Dermis blood vessel endothelial cell (primary cell): ENCODE measurements at regions not wholly inside any gene's neighbourhood (a gene's known extent, or its start where the extent isn't known, plus 50 kb on each side); places are given as distances from the start of the nearest gene placed in this dataset.

Source experiments
- DNase-seq: peaks from one replicate; pipeline ENCODE4 v3.0.0; 2010

DNA sequence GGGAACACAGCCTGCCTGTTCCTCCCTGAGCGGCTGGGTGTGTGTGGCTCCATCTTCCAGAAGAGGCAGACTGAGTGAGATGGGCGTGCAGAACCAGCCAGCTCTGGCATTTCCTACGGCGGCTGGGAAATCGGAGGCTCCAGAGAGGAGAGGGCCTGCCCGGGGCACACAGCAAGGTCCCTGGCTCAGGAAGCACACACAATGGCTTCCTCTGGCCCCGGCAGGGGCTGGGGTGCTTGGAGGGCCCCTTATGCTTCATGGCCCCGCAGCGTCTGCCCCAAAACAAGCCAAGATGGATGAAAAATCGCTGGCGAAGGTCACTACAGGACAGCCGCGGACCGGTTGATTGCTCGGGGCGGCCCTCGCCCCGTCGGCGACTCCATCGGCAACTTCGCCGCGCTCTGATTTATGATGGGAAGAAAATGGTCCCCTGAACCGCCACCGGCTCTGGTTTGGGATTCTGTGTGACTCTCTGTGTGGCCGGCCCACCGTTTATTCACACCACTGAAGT is 191.5 kb upstream of the C14orf180 start:
- DNase-seq = no peak

GRCh38 chr14:104388541-104389325 is 190.8 kb upstream of the C14orf180 start:
- DNase-seq = no peak

GRCh38 chr14:104389326-104390220 is 190.0 kb upstream of the C14orf180 start:
- no peak for DNase-seq

GRCh38 chr14:104390221-104390931 is 189.2 kb upstream of the C14orf180 start:
- no peak for DNase-seq

DNA sequence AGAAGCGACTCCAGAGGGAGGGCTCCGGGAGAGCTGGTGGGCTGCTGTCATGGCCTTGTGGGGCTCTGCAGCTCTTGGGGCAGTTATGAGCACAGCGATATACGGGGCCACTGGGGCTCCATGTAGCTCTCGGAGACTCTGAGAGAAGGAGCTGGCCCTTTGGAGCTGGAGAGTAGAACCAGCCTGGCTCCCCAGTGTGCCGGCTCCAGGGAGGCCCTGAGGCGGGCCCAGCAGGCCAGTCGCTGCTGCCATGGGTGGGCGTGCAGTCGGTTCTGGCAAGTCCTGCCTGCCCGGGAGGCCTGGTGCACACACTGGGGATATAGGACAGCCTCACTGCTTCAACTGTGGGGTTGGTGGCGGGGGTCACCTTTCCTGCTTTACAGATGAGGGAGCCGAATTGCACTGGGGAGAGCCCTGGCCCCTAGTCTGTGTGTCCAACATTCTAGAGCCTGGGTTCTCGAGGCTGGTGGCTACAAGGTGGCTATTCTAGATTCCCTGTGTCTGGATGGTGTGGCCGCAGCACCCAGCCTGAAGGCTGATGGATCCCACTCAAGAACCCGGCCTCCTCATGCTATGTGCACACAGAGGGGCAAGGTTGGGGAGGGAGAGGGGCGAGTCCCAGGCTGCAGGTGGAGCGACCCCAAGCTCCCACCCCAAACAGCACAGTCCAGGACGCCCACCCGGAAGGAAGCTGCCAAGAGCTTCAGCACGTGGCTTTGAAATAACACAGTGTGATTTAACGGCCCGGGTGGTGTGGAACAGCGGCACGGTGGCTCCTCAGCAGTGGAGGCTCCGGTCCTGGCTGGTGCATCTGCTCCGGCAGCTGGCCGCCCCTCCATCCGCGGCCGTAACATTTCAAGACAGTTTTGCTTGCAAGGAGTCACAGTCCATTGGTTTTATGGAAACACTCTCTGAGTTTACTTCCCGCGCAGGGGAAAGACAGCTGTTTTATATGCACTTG is 188.3 kb upstream of the C14orf180 start:
- no peak for DNase-seq

DNA sequence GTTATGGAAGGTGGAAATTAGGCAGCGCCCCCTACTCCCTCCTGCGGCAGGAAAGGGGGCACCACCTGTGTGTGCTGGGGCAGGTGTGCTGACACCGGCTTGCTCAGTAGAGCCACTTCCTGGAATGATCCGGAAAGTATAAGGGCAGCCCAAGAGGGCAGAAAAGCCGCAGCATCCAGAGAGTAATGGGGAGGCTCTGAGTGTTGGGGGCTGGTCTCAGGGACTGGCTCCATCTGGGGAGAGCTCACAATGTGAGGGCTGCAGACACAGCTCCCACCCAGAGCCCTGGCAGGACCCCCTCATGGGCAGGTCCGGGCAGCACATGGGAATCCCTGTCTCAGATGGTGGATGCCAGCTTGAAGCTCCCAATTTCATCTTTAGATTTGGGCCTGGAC is 187.6 kb upstream of the C14orf180 start:
- DNase-seq = no peak

GRCh38 chr14:104392396-104393198 is 187.0 kb upstream of the C14orf180 start:
- no peak for DNase-seq

DNA sequence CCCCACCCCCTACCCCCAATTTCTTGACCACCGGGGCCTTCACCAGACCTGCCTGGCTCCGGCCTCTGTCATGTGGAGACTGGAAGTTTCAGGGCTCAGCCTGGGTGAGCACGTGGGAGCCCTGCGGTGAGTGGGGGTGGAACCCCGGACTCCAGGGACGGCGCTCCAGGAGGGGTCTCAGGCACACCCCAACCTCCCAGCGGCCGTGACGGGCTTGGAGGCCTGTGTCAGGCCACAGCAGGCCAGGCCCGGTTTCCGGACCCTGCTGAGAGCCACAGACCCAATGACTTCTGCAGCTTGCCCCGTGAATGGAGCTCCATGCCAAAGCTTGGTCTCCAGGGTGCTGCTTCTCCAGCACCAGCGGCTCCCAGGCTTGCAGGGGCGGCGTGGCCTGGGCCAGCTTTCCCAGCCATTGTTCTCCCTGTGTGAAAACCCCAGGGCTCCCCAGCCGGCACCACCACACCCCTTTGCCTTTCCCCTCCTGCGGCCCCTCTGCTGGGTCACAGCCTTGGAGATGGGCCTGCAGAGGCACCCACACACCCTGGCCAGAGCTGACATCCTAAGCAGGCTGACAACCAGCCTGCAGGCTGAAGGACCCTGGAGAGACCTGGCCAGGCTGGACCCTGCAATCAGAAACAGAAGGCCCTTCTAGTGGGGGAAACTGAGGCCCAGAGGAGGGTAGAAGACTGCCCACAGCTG is 186.2 kb upstream of the C14orf180 start:
- no peak for DNase-seq

DNA sequence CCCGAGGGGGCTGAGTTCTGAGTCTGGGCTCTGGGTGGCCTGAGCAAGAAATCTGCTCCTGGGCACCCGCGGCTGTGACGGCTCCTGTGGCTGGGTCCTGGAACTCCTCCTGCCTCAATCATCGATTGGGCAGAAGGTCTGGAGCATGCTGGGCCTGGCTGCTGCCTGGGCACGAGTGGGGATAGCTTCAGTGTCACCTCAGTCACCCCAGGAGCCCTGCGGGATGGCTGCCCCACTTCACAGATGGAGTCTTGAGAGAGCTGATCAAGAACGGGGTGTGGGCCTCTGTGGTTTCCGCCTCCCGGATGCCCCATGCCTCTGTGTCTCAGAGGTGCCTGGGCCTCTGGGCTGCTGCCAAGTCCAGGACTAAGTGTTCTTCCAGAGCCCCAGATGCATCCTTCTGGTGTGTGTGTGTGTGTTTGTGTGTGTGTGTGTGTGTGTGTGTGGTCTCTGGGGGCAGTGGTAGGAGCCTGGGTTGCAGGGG is 185.6 kb upstream of the C14orf180 start:
- DNase-seq = peak; percentile 86

DNA sequence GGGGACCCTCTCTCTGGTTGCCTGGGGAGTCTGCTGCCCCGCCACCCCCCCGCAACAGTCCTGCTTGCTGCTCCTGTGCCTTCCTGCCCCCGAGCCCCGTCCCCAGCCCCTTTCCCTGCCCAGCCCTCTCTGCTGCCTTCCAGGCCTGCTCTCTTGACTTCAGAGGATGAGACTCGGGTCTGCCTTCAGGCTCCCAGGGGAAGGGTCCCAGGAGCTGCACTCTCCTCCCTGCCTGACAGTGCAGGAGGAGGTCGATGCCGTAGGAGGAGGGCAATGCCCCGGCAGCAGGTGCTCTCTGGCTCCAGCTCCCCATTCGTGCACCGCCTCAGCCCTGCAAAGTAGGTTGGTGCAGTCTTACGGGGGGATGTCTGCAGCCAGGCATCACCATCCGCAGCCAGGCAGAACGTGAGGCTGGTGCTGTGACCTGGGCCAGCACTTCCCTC is 185.1 kb upstream of the C14orf180 start:
- no peak for DNase-seq

DNA sequence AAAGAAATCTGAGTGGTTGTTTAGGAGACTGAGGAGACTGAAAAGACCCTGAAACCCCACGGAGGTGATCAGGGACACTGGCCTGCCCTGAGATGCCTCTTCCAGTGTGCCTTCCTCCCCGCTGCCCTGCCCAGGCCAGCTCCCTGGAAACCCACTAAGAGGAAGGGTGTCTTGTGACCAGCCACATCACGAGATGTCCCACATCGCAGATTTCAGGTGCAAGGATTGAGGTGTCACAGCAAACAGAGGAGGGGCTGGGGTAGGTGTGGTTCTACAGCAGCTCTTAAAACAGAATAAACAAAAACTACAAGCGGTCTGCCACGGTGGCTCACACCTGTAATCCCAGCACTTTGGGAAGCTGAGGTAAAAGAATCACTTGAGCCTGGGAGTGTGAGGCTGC is 184.3 kb upstream of the C14orf180 start:
- DNase-seq = no peak

GRCh38 chr14:104395941-104396681 is 183.5 kb upstream of the C14orf180 start:
- no peak for DNase-seq

DNA sequence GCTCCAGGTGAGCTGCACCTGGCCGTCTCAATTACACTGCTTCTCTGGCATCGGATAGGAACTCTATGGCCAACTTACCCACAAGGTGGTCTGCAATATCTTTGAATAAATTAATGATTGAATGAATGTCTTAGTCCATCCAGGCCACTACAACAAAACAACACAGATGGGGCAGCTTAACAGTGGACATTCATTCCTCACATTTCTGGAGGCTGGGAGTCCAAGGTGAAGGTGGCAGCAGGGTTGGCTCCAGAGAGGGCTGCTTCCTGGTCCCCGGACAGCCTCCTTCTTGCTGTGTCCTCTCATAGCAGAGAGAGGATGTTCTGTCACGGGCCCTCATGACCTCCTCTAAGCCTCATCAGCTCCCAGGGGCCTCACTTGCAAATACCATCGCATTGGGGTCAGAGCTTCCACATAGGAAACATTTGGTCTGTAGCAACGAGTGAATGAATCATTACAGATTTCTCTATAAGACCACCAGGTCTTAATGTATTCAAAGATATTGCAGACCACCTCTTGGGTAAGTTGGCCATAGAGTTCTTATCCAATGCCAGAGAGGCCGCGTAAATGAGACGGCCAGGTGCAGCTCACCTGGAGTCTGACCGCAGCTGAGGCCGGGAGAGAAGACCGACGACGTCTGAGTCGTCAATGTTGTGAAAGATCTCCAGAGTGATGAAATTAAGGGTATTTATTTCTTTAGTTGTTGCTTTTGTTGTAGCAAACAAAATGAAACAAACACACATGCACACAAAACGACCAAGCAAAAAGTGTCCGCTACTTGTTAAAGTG is 182.7 kb upstream of the C14orf180 start:
- no peak for DNase-seq

- no peak for DNase-seq
These were observed 181.6 kb upstream of the C14orf180 start for GRCh38 chr14:104397956-104398355.

- DNase-seq = no peak
These were observed 180.9 kb upstream of the C14orf180 start for GRCh38 chr14:104398656-104399055.

DNA sequence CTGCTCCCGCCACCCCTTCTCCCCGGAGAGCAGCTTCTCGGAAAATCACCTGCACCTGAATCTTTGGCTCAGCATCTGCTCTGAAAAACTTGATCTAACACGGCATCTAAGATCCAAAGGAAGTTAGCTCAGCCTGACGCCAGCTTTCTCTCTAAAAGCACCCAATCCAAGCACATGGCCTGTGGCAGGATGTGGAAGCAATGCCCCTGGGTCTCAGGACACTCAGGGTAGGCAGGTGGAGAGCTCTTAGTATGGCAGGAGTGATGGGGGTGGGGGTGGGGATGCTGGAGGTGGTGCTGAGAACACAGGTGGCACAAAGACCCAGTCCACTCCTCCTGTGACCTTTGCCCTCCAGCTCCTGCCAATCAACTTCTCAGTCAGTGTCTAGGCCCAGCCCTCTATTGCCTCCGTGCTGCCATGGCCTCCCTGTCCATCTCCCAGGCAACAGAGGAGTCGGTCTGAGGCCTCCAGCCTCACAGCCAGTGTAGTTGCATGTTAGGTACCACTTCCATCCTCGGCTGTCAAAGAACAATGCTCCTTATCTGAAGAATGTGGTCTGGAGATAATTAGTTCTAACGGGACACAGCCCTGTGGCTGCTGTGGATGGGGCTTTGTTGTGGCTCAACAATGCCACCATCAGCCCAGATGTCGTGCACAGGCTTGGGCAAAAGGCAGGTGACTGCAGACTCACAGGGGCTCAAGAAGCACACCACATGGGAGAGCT is 180.0 kb upstream of the C14orf180 start:
- DNase-seq = no peak

DNA sequence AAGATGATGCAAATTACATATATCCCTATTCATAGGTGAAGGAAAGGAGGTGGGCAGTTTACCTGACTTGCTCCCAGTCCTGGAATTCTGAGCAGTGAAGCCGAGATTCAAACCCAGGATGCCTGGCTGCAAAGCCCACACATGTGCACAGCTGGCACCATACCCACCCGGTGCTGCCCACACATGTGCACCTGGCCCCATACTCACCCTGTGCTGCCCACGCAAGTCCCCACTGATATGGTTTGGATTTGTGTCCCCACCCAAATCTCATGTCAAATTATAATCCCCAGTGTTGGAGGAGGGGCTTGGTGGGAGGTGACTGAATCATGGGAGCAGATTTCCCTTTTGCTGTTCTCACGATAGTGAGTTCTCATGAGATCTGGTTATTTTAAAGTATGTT is 179.2 kb upstream of the C14orf180 start:
- no peak for DNase-seq

DNA sequence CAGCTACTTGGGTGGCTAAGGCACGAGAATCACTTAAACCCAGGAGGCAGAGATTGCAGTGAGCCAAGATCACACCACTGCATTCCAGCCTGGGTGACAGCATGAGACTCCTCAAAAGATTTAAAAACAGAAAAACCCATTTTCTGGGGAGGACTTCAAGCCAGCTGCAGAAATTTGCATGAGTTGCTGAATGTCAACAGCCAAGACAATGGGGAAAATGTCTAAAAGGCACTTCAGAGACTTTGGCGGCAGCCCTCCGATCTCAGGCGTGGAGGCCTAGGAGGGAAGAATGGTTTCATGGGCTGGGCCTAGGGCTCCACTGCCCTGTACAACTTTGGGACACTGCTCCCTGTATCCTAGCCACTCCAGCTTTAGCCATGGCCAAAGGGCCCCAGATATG is 177.8 kb upstream of the C14orf180 start:
- DNase-seq = no peak
